Panc1 (cell line): ENCODE measurements at regions not wholly inside any gene's neighbourhood (a gene's known extent, or its start where the extent isn't known, plus 50 kb on each side); places are given as distances from the start of the nearest gene placed in this dataset.

Source experiments
- ATAC-seq: fragments of 200-7000 bp; cut with Tn5 transposase; 2 replicates; pipeline ENCODE4 v1.9.1; 2020; ENCODE audit warnings: mild to moderate bottlenecking, moderate library complexity
- BruUV-seq: library from RNA; stranded (reverse); fragments of 400-500 nt; replicated peaks from 2 replicates; lab custom pipeline; 2021; lab: Mats Ljungman, UMichigan
- CTCF ChIA-PET: fragments of 300-600 bp; sonication (Branson Sonifier 250); formaldehyde crosslinking; loops from one replicate; lab custom pipeline; 2022; ENCODE audit warnings: antibody characterized with exemption; lab: Charles Lee
- POLR2A ChIA-PET: fragments of 300-600 bp; sonication (Branson Sonifier 250); formaldehyde crosslinking; loops from one replicate; lab custom pipeline; 2022; ENCODE audit warnings: antibody characterized with exemption; lab: Charles Lee
- DNase-seq: peaks from one replicate; pipeline ENCODE4 v3.0.0-alpha.2; 2010; ENCODE audit warnings: low read depth, low spot score
- H3K27ac ChIP-seq: 2 replicates; pipeline ENCODE4 v1.5.1; 2011; ENCODE audit warnings: mild to moderate bottlenecking, low read length, inconsistent platforms
- H3K27me3 ChIP-seq: fragments of 200-500 bp; sonication (Bioruptor generic); 2 replicates; pipeline ENCODE4 v1.6.0; 2014; ENCODE audit warnings: low read length, inconsistent platforms; ENCODE audit not compliant: control insufficient read depth, insufficient read depth
- H3K36me3 ChIP-seq: fragments of 200-500 bp; sonication (Bioruptor generic); 2 replicates; pipeline ENCODE4 v1.5.1; 2014; ENCODE audit warnings: inconsistent platforms, mild to moderate bottlenecking, low read length, moderate library complexity; ENCODE audit not compliant: control insufficient read depth, insufficient read depth
- H3K4me1 ChIP-seq: 2 replicates; pipeline ENCODE4 v1.5.1; 2011; ENCODE audit warnings: inconsistent platforms, mild to moderate bottlenecking, low read length, moderate library complexity; ENCODE audit not compliant: control insufficient read depth, insufficient read depth
- H3K4me3 ChIP-seq, 2 experiments: 2 replicates each; pipeline ENCODE4 v1.5.1; 2011 to 2012; ENCODE audit warnings: low read depth in 2 of 2, low read length in 2 of 2, mild to moderate bottlenecking in 2 of 2, inconsistent platforms in 1 of 2, moderate library complexity in 1 of 2
- H3K9me3 ChIP-seq: fragments of 200-500 bp; sonication (Bioruptor generic); 2 replicates; pipeline ENCODE4 v1.5.1; 2014; ENCODE audit warnings: low read depth, mild to moderate bottlenecking, inconsistent platforms, low read length, moderate library complexity; ENCODE audit not compliant: control insufficient read depth, insufficient read depth
- POLR2AphosphoS5 ChIP-seq: IDR thresholded peaks from 2 replicates; pipeline ENCODE4 v1.6.1; 2012; ENCODE audit warnings: mild to moderate bottlenecking, low read depth, low read length, moderate library complexity
- SIN3A ChIP-seq: IDR thresholded peaks from 2 replicates; pipeline ENCODE4 v1.6.1; 2012; ENCODE audit warnings: low read depth, mild to moderate bottlenecking, low read length, moderate library complexity, borderline replicate concordance; ENCODE audit not compliant: insufficient read depth
- TCF7L2 ChIP-seq: IDR thresholded peaks from 2 replicates; pipeline ENCODE4 v1.6.1; 2011; ENCODE audit warnings: mild to moderate bottlenecking, low read depth, low read length, inconsistent platforms
- in situ Hi-C: cut with HindIII; loops from 2 replicates; pipeline ENCODE4 v1.10.0; 2016; ENCODE audit warnings: low sequenced_read_pairs, low pct_unique_long_range_greater_than_20kb
- intact Hi-C: fragments of 100-400 bp; cut with micrococcal nuclease; formaldehyde crosslinking; loops from one replicate; pipeline ENCODE4 v1.10.0; 2022; ENCODE audit not compliant: unreplicated experiment
- TF ChIP-seq, protein P1 (sequence below), 2 experiments: IDR thresholded peaks; 2 replicates each; pipeline ENCODE4 v1.6.1; 2011 to 2012; ENCODE audit warnings: low read depth in 2 of 2, control low read depth in 1 of 2, low read length in 1 of 2, mild to moderate bottlenecking in 1 of 2, moderate library complexity in 1 of 2; ENCODE audit not compliant: insufficient read depth in 1 of 2
- TF ChIP-seq, protein P2 (sequence below): fragments of 450-650 bp; IDR thresholded peaks from 2 replicates; pipeline ENCODE4 v1.5.1; 2017; ENCODE audit warnings: mild to moderate bottlenecking

GRCh38 chr2:51722311-51722710 lies 690.4 kb upstream of the NRXN1 start:
- in situ Hi-C loops (no loop called here), intact Hi-C loops (loop anchor here (5.0 kb wide), 1 partner anchor 50 kb away; no protein-coding TSS in a partner anchor)
- Histone ChIP-seq H3K9me3 (no peaks in the 10 kb centered on the region), H3K4me1 (no peaks in the 10 kb centered on the region), H3K27ac (no peak overlapping the region), H3K27me3 (no peaks in the 10 kb centered on the region), H3K4me3 (no peak overlapping the region), H3K36me3 (no peaks in the 10 kb centered on the region)
- ChIA-PET POLR2A (no interaction called here), CTCF (no interaction called here)
- TF ChIP-seq SIN3A (no peak), POLR2AphosphoS5 (no peak), TCF7L2 (no peak)
- TF ChIP-seq, protein P1, sequence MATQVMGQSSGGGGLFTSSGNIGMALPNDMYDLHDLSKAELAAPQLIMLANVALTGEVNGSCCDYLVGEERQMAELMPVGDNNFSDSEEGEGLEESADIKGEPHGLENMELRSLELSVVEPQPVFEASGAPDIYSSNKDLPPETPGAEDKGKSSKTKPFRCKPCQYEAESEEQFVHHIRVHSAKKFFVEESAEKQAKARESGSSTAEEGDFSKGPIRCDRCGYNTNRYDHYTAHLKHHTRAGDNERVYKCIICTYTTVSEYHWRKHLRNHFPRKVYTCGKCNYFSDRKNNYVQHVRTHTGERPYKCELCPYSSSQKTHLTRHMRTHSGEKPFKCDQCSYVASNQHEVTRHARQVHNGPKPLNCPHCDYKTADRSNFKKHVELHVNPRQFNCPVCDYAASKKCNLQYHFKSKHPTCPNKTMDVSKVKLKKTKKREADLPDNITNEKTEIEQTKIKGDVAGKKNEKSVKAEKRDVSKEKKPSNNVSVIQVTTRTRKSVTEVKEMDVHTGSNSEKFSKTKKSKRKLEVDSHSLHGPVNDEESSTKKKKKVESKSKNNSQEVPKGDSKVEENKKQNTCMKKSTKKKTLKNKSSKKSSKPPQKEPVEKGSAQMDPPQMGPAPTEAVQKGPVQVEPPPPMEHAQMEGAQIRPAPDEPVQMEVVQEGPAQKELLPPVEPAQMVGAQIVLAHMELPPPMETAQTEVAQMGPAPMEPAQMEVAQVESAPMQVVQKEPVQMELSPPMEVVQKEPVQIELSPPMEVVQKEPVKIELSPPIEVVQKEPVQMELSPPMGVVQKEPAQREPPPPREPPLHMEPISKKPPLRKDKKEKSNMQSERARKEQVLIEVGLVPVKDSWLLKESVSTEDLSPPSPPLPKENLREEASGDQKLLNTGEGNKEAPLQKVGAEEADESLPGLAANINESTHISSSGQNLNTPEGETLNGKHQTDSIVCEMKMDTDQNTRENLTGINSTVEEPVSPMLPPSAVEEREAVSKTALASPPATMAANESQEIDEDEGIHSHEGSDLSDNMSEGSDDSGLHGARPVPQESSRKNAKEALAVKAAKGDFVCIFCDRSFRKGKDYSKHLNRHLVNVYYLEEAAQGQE (IDR thresholded peaks at IDR 0.05; ENCODE audit: insufficient read depth in 1 of 2, low read depth in 2 of 2, low read length in 1 of 2) = no peak
- TF ChIP-seq, protein P2, sequence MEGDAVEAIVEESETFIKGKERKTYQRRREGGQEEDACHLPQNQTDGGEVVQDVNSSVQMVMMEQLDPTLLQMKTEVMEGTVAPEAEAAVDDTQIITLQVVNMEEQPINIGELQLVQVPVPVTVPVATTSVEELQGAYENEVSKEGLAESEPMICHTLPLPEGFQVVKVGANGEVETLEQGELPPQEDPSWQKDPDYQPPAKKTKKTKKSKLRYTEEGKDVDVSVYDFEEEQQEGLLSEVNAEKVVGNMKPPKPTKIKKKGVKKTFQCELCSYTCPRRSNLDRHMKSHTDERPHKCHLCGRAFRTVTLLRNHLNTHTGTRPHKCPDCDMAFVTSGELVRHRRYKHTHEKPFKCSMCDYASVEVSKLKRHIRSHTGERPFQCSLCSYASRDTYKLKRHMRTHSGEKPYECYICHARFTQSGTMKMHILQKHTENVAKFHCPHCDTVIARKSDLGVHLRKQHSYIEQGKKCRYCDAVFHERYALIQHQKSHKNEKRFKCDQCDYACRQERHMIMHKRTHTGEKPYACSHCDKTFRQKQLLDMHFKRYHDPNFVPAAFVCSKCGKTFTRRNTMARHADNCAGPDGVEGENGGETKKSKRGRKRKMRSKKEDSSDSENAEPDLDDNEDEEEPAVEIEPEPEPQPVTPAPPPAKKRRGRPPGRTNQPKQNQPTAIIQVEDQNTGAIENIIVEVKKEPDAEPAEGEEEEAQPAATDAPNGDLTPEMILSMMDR = no peak
- no peak for DNase-seq
- no peak for ATAC-seq
- no TSS peak for BruUV-seq

GRCh38 chr2:51720826-51721225 lies 688.9 kb upstream of the NRXN1 start:
- TF ChIP-seq POLR2AphosphoS5 = no peak
- no peak for TF ChIP-seq TCF7L2
- TF ChIP-seq SIN3A = no peak
- Histone ChIP-seq H3K27me3 (no peaks in the 10 kb centered on the region), H3K27ac (no peak overlapping the region), H3K4me3 (no peak overlapping the region), H3K36me3 (no peaks in the 10 kb centered on the region), H3K9me3 (no peaks in the 10 kb centered on the region), H3K4me1 (no peaks in the 10 kb centered on the region)
- in situ Hi-C loops (no loop called here), intact Hi-C loops (loop anchor here (5.0 kb wide), 1 partner anchor 49 kb away; no protein-coding TSS in a partner anchor)
- POLR2A ChIA-PET = no interaction called here
- CTCF ChIA-PET = no interaction called here
- no peak for ATAC-seq
- no peak for DNase-seq
- no TSS peak for BruUV-seq

DNA sequence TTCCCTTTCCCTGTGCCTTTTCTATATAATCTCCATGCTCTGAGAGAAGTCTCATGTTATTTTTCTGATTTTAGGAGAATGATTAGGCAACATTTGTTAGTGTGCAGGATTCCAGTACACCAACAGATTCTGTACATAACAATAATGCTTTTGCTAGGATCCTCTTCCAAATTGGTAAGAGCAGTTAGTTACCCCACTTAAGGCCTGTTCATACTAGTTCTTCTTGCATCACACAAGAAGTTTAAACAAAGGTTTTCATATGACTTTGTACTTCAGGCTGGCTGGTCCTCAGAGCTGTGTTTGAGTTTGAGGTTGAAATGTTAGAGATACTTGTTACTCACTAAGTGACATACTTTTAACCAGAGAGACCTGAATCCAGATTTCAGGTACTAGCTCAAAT lies 686.9 kb upstream of the NRXN1 start:
- ATAC-seq = no peak
- POLR2A ChIA-PET = no interaction called here
- no TSS peak for BruUV-seq
- no peak for DNase-seq
- intact Hi-C loops = no loop called here
- in situ Hi-C loops = no loop called here
- Histone ChIP-seq H3K36me3 (no peaks in the 10 kb centered on the region), H3K4me1 (no peaks in the 10 kb centered on the region), H3K9me3 (no peaks in the 10 kb centered on the region), H3K27me3 (no peaks in the 10 kb centered on the region), H3K27ac (no peak overlapping the region), H3K4me3 (no peak overlapping the region)
- TF ChIP-seq, protein P2 = no peak
- TF ChIP-seq POLR2AphosphoS5 (no peak), TCF7L2 (no peak), SIN3A (no peak)
- TF ChIP-seq, protein P1 (IDR thresholded peaks at IDR 0.05; ENCODE audit: insufficient read depth in 1 of 2, low read depth in 2 of 2, low read length in 1 of 2) = no peak
- CTCF ChIA-PET = no interaction called here
